Prostate gland (tissue), 2 donors: ENCODE measurements at regions not wholly inside any gene's neighbourhood (a gene's known extent, or its start where the extent isn't known, plus 50 kb on each side); places are given as distances from the start of the nearest gene placed in this dataset.

Experiments used
- DNase-seq: peaks from one replicate; pipeline ENCODE4 v3.0.0-alpha.2; 2019; ENCODE audit warnings: low spot score
- H3K27ac ChIP-seq, 2 donors: fragments of 200-600 bp; sonication (generic); 2 replicates each; pipeline ENCODE4 v1.5.1; 2017 to 2019
- H3K27me3 ChIP-seq: fragments of 200-600 bp; sonication (generic); replicated peaks from 2 replicates; pipeline ENCODE4 v1.5.1; 2019; ENCODE audit not compliant: insufficient read depth
- H3K36me3 ChIP-seq, 2 donors: fragments of 200-600 bp; sonication (generic); 1 replicate in 1 of 2; 2 replicates in 1 of 2; pipeline versions ENCODE4 v1.5.1 to v1.8.1; 2017 to 2019
- H3K4me1 ChIP-seq: fragments of 200-600 bp; sonication (generic); replicated peaks from 2 replicates; pipeline ENCODE4 v1.5.1; 2019
- H3K4me3 ChIP-seq, 2 donors: fragments of 200-600 bp; sonication (generic); 2 replicates each; pipeline ENCODE4 v1.5.1; 2017 to 2019
- H3K9me3 ChIP-seq: fragments of 200-600 bp; sonication (generic); 2 replicates; pipeline ENCODE4 v1.5.1; 2017
- CTCF ChIP-seq, 4 experiments: fragments of 200-600 bp in 2 of 4; fragments of 450-650 bp in 2 of 4; sonication (generic) in 2 of 4; IDR thresholded peaks; 1 replicate in 3 of 4; 2 replicates in 1 of 4; pipeline ENCODE4 v1.5.1; 2016 to 2019; ENCODE audit warnings: antibody characterized with exemption in 4 of 4, mild to moderate bottlenecking in 2 of 4, moderate library complexity in 2 of 4
- POLR2A ChIP-seq: fragments of 450-650 bp; IDR thresholded peaks from one replicate; pipeline ENCODE4 v1.6.1; 2016; ENCODE audit warnings: antibody characterized with exemption, mild to moderate bottlenecking
- POLR2AphosphoS5 ChIP-seq: sonication (generic); formaldehyde crosslinking; IDR thresholded peaks from one replicate; pipeline ENCODE4 v1.6.1; 2017; ENCODE audit warnings: antibody characterized with exemption
- WGBS: methylation state at CpG from one replicate; pipeline ENCODE4 v1.1.5; 2018; 5-methylcytosine and 5-hydroxymethylcytosine counted together
- intact Hi-C: fragments of 100-400 bp; cut with DNase I; formaldehyde crosslinking; loops from one replicate; pipeline ENCODE4 v1.14.2; 2022

GRCh38 chr1:57860931-57861565, 437.2 kb upstream of the DAB1 start:
- intact Hi-C loops: no loop called here
- H3K27me3 ChIP-seq: no peaks in the 10 kb centered on the region
- DNase-seq: no peak
- H3K27ac ChIP-seq: no peak overlapping the region
- WGBS: 88% methylated on average over 5 of the region's 5 CpGs
- H3K36me3 ChIP-seq: no peaks in the 10 kb centered on the region
- no peak overlapping the region for H3K4me3 ChIP-seq
- H3K9me3 ChIP-seq: no peaks in the 10 kb centered on the region
- TF ChIP-seq POLR2A: no peak
- TF ChIP-seq CTCF (IDR thresholded peaks at IDR 0.05): no peak
- no peaks in the 10 kb centered on the region for H3K4me1 ChIP-seq

GRCh38 chr1:57860325-57860724, 436.5 kb upstream of the DAB1 start:
- Histone ChIP-seq H3K4me1 (no peaks in the 10 kb centered on the region), H3K9me3 (no peaks in the 10 kb centered on the region), H3K4me3 (no peak overlapping the region), H3K27me3 (no peaks in the 10 kb centered on the region), H3K27ac (no peak overlapping the region), H3K36me3 (no peaks in the 10 kb centered on the region)
- intact Hi-C loops: no loop called here
- 91% methylated on average over 3 of the region's 3 CpGs for WGBS
- no peak for TF ChIP-seq CTCF (IDR thresholded peaks at IDR 0.05)
- no peak for TF ChIP-seq POLR2AphosphoS5
- TF ChIP-seq POLR2A: no peak
- DNase-seq: no peak

- WGBS: 57% methylated on average over 4 of the region's 4 CpGs
Observed at GRCh38 chr1:57858740-57859139, 434.9 kb upstream of the DAB1 start.

GRCh38 chr1:57857809-57858208, 433.9 kb upstream of the DAB1 start:
- Histone ChIP-seq H3K4me3 (no peak overlapping the region), H3K27me3 (no peaks in the 10 kb centered on the region), H3K27ac (no peak overlapping the region), H3K4me1 (no peaks in the 10 kb centered on the region), H3K36me3 (no peaks in the 10 kb centered on the region), H3K9me3 (no peaks in the 10 kb centered on the region)
- 73% methylated on average over 1 of the region's 1 CpG for WGBS
- intact Hi-C loops: no loop called here
- TF ChIP-seq CTCF (IDR thresholded peaks at IDR 0.05) (no peak), POLR2AphosphoS5 (no peak), POLR2A (no peak)
- no peak for DNase-seq

More at GRCh38 chr1:57858740-57859139, 434.9 kb upstream of the DAB1 start:
- no peaks in the 10 kb centered on the region for H3K4me1 ChIP-seq
- TF ChIP-seq CTCF (IDR thresholded peaks at IDR 0.05) (no peak), POLR2AphosphoS5 (no peak), POLR2A (no peak)
- no peak overlapping the region for H3K27ac ChIP-seq
- H3K4me3 ChIP-seq: no peak overlapping the region
- H3K27me3 ChIP-seq: no peaks in the 10 kb centered on the region
- DNase-seq: no peak
- no peaks in the 10 kb centered on the region for H3K36me3 ChIP-seq
- H3K9me3 ChIP-seq: no peaks in the 10 kb centered on the region
- intact Hi-C loops: no loop called here

- no peaks in the 10 kb centered on the region for H3K4me1 ChIP-seq
- 21% methylated on average over 3 of the region's 3 CpGs for WGBS
- H3K9me3 ChIP-seq: no peaks in the 10 kb centered on the region
- no peak for TF ChIP-seq POLR2AphosphoS5
- TF ChIP-seq CTCF (IDR thresholded peaks at IDR 0.05): no peak
- TF ChIP-seq POLR2A: no peak
- intact Hi-C loops: no loop called here
- no peaks in the 10 kb centered on the region for H3K27me3 ChIP-seq
- no peak overlapping the region for H3K27ac ChIP-seq
- DNase-seq: no peak
- H3K4me3 ChIP-seq: no peak overlapping the region
- no peaks in the 10 kb centered on the region for H3K36me3 ChIP-seq
Observed at GRCh38 chr1:57854436-57854835, 430.6 kb upstream of the DAB1 start.
